GM21723 (cell line): ENCODE measurements at regions not wholly inside any gene's neighbourhood (a gene's known extent, or its start where the extent isn't known, plus 50 kb on each side); places are given as distances from the start of the nearest gene placed in this dataset.

Source experiments
- ATAC-seq: cut with Tn5 transposase; IDR thresholded peaks from one replicate; pipeline ENCODE4 v1.9.1; 2021; ENCODE audit warnings: mild to moderate bottlenecking, moderate library complexity; ENCODE audit not compliant: unreplicated experiment

GRCh38 chr2:33777786-33778185 lies 178.7 kb upstream of the FAM98A start:
- ATAC-seq: no peak

GRCh38 chr2:33775306-33775705 lies 176.2 kb upstream of the FAM98A start:
- ATAC-seq: no peak

GRCh38 chr2:33770023-33770422 lies 170.9 kb upstream of the FAM98A start:
- ATAC-seq: no peak

- ATAC-seq: no peak
Observed at GRCh38 chr2:33766175-33766574, 167.1 kb upstream of the FAM98A start.

GRCh38 chr2:33765122-33765521 lies 166.0 kb upstream of the FAM98A start:
- ATAC-seq: no peak

GRCh38 chr2:33764551-33764950 lies 165.5 kb upstream of the FAM98A start:
- ATAC-seq: no peak

- no peak for ATAC-seq
Observed at GRCh38 chr2:33763671-33764310, 164.7 kb upstream of the FAM98A start.

- no peak for ATAC-seq
Observed at GRCh38 chr2:33762636-33763035, 163.5 kb upstream of the FAM98A start.

GRCh38 chr2:33746208-33746800 lies 147.2 kb upstream of the FAM98A start:
- ATAC-seq: no peak

- no peak for ATAC-seq
Observed at GRCh38 chr2:33735096-33735495, 136.0 kb upstream of the FAM98A start.

GRCh38 chr2:33730804-33731203 lies 131.7 kb upstream of the FAM98A start:
- ATAC-seq: no peak

- no peak for ATAC-seq
Observed at GRCh38 chr2:33730193-33730592, 131.1 kb upstream of the FAM98A start.

- no peak for ATAC-seq
Observed at GRCh38 chr2:33729353-33729752, 130.3 kb upstream of the FAM98A start.

GRCh38 chr2:33728106-33728505 lies 129.0 kb upstream of the FAM98A start:
- ATAC-seq: no peak

GRCh38 chr2:33727361-33728032 lies 128.4 kb upstream of the FAM98A start:
- ATAC-seq: no peak

- no peak for ATAC-seq
Observed at GRCh38 chr2:33726415-33726814, 127.3 kb upstream of the FAM98A start.

GRCh38 chr2:33723329-33723728 lies 124.2 kb upstream of the FAM98A start:
- ATAC-seq: no peak

- no peak for ATAC-seq
Observed at GRCh38 chr2:33719067-33719466, 120.0 kb upstream of the FAM98A start.

GRCh38 chr2:33712674-33713073 lies 113.6 kb upstream of the FAM98A start:
- no peak for ATAC-seq

- no peak for ATAC-seq
Observed at GRCh38 chr2:33709951-33710350, 110.9 kb upstream of the FAM98A start.

GRCh38 chr2:33707312-33707711 lies 108.2 kb upstream of the FAM98A start:
- ATAC-seq: no peak

GRCh38 chr2:33706410-33706809 lies 107.3 kb upstream of the FAM98A start:
- no peak for ATAC-seq
